Stimulated activated CD4-positive, alpha-beta T cell treated with anti-CD3 and anti-CD28 coated beads, Interleukin-15, amount 100 ng/mL, for 24 hours (primary cell): ENCODE measurements at regions not wholly inside any gene's neighbourhood (a gene's known extent, or its start where the extent isn't known, plus 50 kb on each side); places are given as distances from the start of the nearest gene placed in this dataset.
"Not testable (repeated sequence)": the region's sequence is repeated elsewhere in the genome, so short reads cannot be mapped to it uniquely, and the experiment has no call there.

Source experiments
- DNase-seq: peaks from one replicate; pipeline ENCODE4 v3.0.0-alpha.2; 2020

GRCh38 chr19:28655054-28655453, 557.9 kb downstream of the UQCRFS1 start:
- no peak for DNase-seq

DNA sequence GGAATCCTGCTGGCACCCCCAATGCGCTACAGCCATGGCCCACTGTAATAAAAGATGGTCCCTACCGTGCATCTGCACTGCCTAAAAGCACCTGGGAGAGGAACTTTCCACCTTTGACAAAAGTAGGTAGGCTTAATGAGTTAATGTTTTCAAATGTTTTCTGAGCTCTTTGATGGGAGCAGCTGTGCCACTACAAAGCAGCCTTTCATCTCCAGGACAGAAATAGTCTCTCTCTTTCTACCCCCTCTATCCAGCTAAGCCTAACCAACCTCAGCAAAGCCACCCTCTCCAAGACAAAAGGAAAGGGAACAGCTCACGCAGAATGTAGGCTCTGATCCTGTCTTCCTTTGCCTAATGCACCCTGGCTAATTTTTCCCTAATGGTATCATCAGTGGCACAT, 560.2 kb downstream of the UQCRFS1 start:
- no peak for DNase-seq

- DNase-seq, result no peak
Measured at GRCh38 chr19:28646629-28647028, 566.3 kb downstream of the UQCRFS1 start.

DNA sequence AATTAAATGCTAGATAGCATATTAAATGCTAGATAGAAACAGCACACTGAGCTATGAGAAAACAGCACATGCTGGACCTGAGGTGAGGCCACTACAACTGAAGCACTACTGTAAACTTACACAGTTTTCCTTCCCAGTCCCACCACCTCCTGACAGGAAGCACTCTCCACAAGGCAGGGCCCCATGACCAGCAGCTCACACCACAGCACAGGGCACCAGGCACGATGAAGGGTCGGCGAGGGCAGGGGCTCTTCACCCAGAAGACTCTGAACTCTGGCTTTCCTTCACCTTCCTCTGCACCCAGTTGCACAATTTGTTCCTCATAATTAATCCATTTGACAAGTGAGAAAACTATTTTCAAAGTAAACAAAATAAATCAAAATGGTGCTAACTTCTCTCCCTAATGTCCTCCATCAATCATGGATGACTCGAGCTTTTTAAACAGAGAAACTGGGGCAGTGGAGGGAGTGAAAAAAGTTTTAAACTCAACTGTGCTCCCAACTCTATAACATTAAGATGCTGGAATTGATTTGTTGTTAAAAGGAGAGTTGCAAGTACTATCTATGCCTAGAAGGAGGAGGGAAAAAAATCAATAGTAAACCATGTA, 568.7 kb downstream of the UQCRFS1 start:
- DNase-seq, result no peak

GRCh38 chr19:28642787-28643683, 569.9 kb downstream of the UQCRFS1 start:
- no peak for DNase-seq

DNA sequence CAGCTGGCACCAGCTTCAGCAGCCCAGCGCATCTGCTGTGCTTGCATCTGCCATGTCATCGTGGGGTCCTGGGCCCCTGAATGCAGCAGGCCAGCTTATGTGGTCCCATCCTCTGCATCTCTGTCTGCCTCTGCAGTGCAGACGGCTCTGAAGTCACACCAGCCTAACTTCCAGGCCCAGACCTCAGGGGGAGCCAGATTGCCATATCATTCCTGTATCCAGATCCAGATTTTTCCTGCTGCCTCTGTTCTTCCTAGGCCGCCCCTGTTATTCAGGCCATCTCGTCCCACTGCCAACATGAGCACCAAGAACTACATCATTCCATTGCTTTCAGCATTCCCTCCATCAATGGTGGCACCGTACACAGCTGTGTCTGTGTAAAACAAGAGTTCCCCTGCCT, 571.6 kb downstream of the UQCRFS1 start:
- DNase-seq, result no peak

DNA sequence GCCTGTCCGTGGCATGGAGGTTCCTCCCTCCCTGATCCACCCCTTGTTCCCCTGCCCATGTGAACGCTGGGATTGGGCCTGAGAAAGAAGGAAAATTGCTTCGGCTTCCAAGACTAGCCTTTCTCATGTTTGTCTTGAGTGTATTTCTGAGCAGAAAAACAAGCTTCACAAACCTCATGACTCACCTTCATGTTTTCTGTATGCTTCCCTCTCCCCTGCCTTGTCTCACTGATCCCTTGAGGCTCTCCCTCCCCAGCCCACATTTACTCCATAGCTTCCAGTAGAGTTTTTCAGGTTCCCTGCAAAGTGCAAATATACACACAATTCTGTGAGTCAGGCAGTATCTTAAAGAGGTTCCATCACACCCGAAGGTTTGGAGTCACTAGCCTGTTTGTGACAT, 572.4 kb downstream of the UQCRFS1 start:
- no peak for DNase-seq

DNA sequence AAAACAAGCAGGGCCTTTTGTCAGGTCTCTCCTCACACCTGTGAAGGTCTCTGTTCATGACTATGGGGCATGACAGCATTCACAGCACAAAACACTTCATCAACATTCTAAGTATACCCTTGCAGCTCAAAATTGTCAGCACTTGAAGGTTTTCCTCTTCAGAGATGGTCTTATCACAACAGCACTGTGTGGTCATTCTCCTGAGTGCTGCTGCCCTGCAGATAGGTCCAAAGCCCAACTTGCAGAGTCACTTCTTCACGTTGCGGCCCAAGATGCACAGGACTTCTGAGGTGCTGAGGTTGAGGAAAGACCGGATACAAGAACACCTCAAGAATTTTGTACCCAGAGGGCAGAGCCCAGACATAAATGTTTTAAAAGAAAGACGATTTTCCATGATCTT, 574.5 kb downstream of the UQCRFS1 start:
- no peak for DNase-seq

DNA sequence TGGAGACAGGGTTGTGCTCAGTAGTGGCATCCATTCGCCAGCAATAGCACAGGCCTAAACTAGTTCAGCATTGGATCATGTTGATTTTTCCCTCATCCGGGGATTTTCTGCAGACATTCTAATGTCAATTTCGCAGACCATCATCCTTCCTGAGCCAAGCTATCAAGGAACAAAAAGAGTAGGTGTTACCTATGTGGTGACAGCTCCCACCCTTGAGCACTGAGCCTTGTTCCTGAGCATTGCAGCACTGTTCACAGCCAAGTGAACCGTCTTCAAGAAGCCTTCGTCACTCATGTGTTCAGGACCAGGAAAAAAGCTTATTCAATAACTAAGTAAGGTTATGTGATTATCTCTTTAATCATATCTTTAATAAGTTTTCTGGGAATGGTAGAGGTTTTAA, 576.2 kb downstream of the UQCRFS1 start:
- DNase-seq, result no peak

DNA sequence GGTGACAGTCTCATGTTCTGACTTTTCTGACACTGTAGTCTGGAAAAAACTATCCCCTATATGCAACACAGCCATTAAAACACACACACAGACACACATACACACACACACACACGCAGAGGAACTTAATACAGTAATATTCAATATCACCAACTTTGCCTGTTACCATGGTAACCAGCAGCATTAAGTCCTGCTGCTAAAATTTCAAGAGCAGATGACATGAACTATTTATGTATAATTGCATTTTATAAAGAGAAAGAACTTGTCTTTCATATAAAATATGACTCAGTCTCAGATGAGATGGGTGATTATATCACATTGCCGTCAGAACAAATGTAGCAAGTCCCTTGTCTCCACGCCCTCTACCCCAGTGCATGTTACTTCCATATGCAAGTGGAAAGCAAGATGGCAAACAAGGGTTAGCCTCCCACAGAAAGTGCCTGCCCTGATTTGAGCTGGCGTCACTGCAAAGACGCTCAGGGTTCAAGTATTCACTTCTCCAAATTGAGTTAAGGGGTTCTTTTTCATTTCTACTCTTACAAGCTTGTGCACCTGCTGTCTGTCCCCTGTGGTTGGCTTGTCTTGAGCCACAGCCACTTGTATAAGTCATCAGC, 576.8 kb downstream of the UQCRFS1 start:
- no peak for DNase-seq

DNA sequence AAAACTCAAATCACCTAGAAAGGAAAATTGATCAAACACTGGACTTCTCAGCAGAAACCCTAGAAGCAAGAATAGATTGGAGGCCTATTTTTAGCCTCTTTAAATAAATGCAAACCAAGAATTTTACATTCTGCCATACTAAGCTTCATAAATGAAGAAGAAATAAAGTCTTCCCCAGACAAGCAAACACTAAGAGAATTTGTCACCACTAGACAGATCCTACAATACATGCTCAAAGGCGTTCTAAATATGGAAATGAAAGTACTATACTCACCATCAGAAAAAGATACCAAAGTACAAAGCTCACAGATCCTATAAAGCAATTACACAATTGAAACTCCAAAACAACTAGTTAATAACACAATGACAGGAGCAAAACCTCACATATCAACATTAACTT, 578.1 kb downstream of the UQCRFS1 start:
- no peak for DNase-seq

DNA sequence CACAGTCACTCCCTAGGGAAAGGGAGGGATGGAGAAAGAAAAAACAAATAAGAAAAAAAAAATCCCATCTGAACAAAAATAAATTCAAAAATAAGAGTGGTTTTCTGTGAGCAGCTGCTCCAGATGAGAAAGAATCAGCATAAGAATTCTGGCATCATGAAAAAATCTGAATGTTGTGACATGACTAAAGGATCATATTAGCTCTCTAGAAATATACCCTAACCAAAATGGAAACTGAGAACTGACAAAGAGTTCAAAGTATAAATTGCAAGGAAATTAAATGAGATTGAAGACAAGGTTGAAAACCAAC, 579.0 kb downstream of the UQCRFS1 start:
- no peak for DNase-seq

DNA sequence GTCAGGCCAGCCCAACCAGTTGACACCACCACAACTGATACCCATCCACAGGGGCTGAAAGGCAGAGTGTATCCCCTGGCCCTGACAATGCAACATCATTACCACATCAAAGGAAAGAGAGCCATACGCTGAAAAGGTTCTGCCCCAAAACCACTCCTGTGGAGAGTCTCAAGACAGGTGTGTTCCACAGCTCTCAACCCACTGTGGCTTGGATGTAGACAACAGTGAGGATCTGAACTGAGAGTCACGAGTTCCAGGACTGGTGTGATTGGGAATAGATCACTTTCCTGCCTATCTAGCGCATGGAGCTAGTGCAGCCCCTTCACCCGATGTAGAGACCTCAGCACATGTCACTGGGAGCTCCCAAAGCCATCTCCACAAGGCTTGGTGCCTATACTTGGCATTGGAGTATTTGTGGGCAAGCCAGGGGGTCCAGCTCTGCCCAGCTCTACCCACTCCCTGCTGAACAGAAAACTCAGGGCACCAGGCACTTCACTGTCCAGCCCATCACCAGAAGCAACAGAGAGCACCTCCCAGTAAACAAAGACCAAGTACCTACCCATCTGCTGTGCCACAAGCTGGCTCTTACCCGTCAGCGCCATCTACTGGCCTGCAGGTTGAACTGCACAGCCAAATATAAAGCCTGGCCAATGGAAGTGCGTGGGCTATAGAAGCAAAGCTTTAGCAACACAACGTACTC, 579.5 kb downstream of the UQCRFS1 start:
- DNase-seq, result peak; percentile 52

GRCh38 chr19:28632371-28633080, 580.4 kb downstream of the UQCRFS1 start:
- no peak for DNase-seq

- DNase-seq, result no peak
Measured at GRCh38 chr19:28631961-28632360, 581.0 kb downstream of the UQCRFS1 start.

DNA sequence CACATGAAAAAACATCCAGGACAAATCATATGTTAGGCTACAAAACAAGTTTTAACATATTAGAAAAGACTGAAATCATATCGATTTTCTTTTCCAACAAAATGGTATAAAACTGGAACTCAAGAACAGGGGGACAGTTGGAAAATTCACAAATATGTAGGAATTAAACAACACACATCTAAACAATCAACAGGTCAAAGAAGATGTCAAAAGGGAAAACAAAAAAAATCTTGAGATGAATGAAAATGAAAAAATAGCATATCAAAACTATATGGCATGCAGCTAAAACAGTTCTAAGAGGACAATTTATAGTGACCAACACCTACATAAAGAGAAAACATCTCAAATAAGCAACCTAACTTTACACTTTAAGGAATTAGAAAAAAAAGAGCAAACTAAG, 585.3 kb downstream of the UQCRFS1 start:
- no peak for DNase-seq

DNA sequence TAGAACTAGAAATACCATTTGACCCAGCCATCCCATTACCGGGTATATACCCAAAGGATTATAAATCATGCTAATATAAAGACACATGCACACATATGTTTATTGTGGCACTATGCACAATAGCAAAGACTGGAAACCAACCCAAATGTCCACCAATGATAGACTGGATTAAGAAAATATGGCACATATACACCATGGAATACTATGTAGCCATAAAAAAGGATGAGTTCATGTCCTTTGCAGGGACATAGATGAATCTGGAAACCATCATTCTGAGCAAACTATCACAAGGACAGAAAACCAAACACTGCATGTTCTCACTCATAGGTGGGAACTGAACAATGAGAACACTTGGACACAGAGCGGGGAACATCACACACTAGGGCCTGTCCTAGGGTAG, 586.5 kb downstream of the UQCRFS1 start:
- not testable (repeated sequence) for DNase-seq

DNA sequence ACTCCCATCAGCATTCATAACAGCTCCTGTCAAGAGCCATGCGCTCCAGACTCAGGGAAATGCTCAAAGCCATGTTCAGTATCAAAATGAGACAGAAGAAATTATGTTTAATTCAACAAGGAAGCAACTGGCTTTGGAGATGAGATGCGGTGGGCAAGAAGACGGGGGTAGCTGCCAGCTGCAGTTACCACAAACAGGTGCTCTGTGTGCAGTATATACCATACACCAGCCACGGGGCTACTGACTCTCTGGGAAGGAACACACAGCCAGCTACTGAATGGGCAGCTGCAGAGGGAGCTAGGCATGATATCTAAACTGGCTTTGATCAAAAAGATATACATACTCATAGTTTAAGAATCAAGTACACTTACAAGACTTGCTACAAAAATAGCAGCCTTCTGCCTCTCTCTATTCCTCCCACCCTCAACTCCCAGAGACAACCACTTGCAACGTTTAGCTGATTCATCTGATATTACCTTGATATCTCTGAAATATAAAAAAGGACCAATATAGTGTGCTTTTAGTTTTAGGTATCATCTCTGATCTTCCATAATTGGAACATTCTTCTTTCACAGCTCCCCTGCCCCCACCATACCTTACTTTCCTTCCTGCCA, 593.0 kb downstream of the UQCRFS1 start:
- DNase-seq, result no peak

DNA sequence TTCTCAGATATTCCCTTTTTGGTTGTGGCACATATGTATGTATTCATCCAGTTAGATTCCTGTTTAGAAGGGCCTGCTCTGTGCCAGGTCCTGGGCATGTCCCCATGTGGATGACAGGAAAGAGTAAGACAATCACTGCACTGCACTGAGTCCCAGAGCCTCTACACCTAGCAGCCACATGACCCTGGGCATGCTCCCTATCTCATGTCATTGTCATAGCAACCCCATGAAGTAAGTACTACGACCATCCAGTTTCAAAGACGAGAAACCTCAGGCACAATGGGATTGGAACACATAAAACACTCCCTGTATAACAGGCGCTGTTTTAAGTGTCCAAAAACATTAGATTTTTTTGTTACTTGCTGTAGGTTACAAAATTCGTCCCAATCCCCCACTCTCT, 594.4 kb downstream of the UQCRFS1 start:
- DNase-seq, result no peak

GRCh38 chr19:28615966-28616365, 597.0 kb downstream of the UQCRFS1 start:
- no peak for DNase-seq

- DNase-seq, result no peak
Measured at GRCh38 chr19:28615546-28615916, 597.4 kb downstream of the UQCRFS1 start.
